GM21576 (cell line): ENCODE measurements at regions not wholly inside any gene's neighbourhood (a gene's known extent, or its start where the extent isn't known, plus 50 kb on each side); places are given as distances from the start of the nearest gene placed in this dataset.

ENCODE experiments used
- ATAC-seq: cut with Tn5 transposase; IDR thresholded peaks from one replicate; pipeline ENCODE4 v1.9.1; 2021; ENCODE audit warnings: mild to moderate bottlenecking, moderate library complexity; ENCODE audit not compliant: unreplicated experiment

DNA sequence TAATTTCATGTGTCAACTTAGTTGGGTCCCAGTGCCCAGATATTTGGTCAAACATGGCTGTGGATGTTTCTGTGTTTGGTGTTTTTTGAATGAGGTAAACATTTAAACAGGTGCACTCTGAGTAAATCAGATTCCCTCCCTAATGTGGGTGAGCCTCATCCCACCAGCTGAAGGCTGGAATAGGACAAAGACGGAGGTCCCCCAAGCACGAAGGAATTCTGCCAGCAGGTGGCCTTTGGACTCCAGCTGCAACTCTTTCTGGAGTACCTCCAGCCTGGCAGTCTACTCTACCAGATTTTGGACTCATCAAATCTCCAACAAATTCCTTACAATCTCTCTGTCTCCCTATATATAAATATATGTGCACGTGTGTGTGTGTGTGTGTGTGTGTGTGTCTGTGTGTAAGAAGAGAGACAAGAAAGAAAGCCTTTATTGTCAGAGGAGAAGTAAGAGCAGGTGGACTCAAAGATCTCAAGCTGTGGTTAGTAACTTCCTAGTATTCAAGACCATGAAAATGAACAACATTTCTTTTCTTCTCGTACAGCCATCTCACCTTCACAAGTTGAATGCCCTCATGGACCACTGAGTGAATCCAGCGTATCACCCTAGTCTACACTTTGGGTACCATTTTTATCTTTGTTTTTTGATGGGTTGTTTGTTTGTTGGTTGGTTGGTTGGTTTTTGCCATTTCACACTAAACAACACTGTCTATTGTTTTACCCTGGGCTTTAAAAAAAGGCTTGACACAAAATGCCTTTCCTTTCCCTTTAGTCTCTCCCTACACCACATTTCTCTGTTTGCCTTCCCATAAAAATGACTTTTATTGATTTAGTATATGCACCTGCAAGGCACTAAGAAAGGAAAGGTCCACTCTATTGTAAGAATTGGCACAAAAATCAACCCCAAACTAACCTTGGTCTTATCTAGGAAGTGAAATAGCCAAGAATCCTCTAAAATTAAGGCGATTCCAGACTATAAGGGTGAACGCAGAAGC, 118.7 kb downstream of the TENT4A start:
- no peak for ATAC-seq

DNA sequence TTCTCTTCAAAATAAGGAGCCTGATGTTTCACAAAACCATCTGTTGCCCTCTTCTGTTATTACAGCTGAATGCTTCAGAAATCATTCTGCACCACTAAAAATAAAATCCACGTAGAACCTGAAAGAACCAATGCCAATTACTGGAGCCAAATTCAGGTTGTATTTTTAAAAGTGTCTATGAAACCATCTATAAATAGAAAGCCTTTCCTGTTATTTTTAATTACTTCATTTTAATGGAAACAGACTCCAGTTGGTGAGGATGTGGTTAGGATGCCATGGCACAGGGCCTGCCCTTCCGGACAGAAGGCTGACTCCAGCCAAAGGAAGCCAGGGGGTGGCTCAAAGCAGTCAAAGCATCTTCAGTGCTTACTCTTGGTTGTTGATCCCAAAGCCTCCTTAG, 119.8 kb downstream of the TENT4A start:
- ATAC-seq, result no peak

DNA sequence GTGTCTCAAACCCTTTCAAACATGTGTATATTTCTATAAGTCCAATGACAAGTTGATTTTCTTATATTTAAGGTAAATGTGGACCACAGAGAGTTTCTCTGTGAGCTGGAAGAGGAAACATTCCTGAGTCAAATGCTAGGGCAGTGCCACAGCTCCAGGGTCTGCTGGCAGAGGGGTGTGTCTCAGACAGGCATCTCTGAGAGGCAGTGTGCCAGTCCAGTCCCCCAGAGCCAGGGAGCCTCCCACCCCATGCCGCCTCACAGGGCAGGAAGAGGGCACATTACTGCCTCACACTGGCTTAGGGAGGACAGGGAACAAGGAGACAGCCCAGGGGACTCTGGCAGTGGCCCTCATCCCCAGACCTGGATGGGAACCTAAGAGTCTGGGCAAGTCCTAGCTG, 120.2 kb downstream of the TENT4A start:
- no peak for ATAC-seq

DNA sequence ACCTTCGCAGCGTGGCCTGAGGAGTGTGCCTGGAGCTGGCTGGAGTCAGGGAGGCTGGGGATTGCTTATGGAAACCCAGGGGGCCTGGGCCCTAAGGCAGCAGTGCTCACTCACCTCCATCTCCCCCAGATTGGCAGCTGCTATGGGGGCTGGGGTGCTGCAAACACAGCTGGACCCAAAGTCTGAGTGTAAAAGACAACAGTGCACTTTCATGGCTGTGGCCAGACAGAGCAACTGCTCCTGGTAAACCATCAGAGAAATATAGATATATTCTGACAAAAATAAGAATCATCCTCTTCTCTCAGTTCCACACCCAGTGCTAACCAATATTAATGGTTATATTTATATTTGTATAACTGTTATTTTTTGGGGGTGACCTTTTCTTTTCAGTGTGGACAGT, 123.9 kb downstream of the TENT4A start:
- no peak for ATAC-seq

DNA sequence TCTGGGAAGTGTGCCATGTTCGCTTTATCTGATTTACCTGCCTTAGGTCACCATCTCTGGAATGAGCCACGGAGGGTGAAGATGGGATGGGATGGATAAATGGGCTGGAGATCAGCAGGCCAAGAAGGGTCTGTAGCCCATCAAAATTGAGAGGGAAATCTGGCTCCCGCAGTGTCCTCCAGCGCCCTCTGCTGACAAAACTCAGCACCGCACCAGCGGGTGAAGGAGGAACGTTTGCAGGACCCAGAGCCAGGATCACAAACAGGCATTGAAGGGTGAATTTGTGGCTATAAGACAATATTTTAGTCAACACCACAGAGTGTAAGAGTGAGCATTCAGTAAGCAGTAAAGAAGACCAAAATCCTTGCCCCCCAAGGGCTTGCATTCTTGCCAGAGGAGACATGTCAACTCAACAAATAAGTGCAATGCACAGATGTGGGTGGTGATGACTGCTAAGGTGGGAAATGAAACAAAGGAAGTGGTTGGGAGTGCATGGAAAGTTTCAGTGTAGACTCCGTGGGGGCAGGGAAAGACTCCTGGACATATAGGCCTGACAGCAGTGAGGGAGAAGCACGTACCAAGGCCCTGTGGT, 124.4 kb downstream of the TENT4A start:
- no peak for ATAC-seq

DNA sequence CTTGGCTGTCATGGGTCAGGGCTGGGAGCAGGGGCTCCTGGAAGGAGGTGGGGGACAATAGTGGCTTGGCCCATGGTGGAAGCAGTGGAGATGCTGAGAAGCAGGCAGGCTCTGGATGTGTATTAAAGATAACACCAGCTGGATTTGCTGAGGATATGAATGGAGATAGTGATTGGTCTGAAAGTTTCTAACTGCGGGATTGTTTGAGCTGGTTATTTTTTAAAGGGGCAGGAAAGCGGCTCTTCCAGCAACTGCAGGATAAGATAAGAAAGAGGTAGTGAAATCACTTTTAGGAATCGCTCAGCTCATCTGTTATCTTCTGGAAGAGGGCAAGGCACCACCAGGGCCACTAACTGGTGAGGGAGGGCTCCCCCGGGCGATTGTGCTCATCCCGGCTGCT, 125.5 kb downstream of the TENT4A start:
- no peak for ATAC-seq

DNA sequence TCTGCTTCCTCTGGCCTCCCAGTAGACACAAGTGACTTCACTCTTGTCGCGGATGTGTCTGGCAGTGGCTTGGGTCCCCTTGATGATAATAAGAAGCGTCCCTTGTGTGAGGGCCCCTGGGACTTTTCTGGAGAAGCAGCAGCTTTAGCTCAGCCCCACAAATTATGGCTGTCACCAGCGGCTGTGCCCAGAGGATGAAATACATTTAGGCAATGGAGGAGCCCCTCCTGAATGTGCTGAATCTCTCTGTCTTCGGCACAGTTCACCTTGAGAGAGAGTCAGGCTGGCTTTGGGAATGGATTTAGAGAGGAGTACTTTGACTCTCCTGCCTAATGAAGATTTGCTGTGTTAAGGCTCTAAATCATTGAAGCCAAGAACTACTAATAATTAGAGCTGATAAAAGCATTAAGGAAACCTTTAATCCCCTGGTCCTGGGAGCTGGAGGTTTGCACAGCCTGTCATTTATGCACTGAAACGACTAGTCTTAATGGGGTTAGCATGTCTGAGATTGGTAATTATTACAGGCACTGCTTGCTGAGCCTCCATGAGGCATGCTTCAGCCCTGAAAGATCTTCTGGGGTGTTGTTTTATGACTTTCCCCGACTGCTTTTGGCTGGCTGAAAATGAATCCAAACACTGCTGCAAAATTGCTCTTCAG, 127.0 kb downstream of the TENT4A start:
- no peak for ATAC-seq

DNA sequence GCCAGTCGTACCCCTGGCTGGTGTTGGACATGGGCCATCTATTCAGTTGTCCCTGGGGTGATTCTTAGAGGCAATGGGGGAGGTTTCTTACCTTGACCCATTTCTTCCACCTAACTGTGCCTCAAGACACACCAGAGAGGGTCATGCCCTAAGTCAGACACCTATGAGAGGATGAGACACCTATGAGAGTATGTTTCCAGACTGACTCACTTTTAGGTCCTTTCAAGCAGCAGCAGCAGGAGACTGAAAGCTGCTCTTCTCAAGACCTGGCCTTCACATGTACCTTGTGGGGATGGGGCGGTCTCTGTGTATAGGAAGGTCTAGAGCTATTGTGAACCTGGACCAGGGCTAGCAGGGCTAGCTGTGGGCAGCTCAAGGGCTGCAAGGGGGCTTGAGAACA, 130.1 kb downstream of the TENT4A start:
- ATAC-seq, result no peak

DNA sequence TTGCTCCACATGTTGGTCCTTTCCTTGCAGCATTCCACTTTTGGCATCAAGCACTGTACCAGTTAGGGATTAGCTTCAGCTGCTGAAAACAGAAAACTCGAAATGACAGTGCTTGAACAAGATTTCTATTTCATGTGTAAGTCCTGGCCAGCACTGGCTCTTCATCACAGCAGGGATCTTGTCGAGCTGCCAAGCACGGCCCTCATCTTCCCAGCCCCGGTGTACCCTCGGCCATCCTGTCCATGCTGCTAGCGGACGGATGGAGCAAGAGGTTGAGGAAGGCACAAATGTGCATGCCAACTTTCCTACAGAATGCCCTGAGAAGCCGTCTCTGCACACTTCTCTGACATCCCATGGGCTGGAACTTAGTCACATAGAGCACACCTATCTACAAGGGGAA, 130.6 kb downstream of the TENT4A start:
- ATAC-seq, result no peak

DNA sequence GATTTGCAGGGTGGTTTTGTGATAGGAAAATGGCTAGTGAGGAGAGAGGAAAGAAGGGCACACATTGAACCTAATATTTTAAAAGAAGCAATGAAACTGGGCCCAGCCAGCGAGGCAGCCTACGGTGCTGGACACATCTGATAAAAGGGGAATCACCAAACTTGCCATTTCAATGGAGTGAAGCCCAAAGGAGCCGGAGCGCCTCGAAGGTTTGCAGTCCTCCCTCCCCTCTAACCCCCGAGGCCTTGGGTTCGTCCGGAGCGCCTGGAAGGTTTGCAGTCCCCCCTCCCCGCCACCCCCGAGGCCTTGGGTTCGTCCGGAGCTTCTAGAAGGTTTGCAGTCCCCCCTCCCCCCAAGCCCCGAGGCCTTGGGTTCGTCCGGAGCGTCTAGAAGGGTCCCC, 132.6 kb downstream of the TENT4A start:
- ATAC-seq, result no peak

DNA sequence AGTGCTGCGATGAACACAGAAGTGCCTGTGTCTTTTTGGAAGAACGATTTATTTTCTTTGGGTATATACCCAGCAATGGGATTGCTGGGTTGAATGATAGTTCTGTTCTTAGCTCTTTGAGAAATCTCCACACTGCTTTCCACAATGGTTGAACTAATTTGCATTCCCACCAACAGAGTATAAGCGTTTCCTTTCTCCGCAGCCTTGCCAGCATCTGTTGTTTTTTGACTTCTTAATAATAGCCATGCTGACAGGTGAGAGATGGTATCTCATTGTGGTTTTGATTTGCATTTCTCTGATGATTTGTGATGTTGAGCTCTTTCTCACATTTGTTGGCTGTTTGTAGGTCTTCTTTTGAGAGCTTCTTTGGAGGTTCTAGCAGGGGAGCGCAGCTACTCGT, 134.6 kb downstream of the TENT4A start:
- no peak for ATAC-seq

DNA sequence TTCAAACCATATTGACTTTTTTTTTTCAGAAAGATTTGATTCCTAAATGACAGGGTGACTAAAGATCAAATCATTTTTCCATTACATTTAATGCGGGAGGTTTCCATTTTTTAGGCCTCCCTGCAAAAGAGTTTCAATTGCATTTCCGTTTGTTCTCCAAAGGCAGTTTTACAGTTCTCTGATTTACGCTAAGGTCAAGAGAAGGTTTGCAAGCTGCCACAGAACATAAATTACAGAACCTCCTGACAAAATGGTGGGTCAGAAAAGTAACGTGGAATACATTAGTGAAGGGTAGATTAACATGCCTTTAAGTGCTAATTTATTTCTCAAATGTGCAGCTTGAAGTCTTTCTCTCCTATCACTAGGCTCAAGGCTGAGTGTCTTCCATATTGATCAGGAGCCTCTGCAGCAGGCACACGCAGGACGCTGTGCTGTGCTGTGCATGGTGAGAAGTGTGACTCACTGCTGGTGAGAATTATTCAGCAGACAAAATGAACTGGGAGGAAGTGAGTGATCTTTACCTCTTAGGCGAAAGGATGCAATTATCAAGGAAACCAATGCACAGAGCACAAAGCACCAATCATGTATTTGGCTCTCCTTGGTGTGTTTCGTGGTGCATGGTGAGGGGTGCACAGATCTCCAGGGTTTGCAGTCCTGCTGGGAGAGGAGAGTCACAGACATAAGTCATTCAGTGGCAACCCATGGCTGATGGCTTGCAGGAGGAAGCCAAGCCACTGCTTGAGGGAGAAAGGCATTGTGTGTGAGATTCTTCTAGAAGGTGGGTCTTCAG, 136.3 kb downstream of the TENT4A start:
- no peak for ATAC-seq

DNA sequence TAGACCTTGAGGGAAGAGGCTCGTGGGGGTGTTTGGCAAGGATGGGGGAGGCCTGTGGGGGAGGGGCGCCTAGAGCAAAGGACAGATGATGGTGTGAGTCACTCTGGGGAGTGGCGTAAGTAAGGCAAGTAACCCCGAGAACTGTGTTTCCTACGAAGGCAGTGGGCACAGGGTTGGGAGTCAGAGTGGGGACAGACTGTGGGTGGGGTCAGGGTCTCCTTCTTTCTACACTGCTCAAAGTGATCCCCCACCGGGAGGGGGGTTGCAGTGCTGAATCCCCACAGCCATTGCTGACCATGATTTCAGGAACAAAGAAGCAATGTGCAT, 136.8 kb downstream of the TENT4A start:
- no peak for ATAC-seq

DNA sequence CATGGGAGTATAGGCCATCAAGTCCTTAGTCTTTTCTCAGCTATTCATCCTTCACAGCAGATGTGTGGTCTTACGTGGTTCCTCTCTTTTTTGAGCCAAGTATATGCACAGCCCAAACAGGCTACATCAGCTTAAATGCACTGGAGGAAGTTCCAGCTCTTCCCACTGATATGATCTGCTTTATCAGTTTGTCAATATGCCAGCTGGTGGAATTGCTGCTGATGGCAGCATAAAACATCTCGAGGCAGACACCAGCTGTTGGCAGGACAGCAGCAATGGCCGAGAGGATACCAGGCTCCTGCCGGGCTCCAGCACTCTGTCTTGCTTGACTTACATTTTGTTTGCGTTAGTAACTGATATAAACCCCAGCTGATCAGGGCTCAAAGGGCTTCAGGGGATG, 143.4 kb downstream of the TENT4A start:
- ATAC-seq, result no peak

DNA sequence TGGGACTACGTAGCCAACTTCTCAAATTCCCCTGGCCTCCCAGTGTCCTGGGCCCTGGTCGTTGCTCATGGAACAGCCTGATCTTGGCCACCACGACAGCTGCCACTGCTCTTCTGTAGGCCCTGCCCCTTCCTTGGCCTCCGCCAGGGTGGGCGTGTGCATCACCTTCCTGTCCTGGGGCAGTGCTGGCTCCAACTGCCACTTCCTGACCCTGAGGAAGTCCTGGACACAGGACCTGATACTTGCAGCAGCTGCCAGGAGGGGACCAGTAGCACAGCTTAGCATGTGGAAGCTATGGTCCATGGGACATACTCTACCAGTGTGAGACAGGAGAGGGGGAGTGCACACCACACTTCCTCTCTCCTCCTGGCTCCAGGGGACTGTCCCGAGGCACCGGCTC, 145.2 kb downstream of the TENT4A start:
- no peak for ATAC-seq

DNA sequence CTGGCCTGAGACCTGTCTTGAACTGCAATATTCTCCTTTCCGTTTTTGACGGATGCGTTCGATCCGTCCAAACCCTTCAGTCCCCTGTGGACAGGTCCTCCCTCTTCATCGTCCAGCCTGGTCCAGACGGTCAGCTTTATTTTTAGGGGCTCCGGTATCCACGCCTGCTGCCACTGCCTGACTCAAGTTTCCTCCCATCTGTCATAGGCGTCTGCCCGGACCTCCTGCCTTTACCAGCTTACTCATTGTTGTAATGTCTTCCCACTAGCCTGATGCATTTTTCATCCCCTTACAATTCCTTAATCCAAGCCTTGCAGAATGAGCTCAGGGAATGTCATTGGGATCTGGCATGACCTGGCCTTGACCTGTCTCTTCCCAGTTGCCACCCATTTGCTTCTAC, 145.8 kb downstream of the TENT4A start:
- no peak for ATAC-seq

DNA sequence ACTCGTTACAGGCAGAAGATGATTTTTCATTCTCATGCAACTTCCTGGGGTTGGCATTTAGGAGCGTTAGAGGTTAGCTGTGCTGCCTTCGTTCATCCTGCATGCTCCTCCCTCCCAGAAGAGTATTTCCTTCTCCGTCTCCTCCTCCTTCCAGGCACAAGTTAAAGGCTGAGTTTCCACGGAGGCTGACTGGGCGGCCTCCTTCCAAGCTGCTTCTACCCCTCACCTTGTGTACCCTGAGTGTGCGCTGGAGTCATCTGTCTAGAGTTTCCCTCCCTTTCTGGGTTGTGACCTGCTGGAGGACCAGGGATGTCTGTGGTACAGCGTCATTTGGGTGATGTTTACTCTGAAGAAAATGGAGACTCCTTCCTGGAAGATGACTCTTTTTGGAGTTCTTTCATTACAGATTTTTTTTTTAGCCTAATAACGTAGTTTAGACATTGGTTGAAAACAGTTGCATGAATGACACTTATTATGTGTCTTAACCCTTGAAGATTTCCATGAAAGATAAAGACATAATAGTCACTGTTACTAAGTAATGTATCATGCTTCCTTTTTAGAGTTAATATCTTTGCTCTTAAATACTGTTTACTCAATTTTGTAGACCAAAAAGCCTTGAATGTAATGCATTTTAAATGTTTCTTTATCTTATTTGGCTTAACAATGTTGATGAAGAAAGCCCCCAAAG, 146.9 kb downstream of the TENT4A start:
- ATAC-seq, result no peak

DNA sequence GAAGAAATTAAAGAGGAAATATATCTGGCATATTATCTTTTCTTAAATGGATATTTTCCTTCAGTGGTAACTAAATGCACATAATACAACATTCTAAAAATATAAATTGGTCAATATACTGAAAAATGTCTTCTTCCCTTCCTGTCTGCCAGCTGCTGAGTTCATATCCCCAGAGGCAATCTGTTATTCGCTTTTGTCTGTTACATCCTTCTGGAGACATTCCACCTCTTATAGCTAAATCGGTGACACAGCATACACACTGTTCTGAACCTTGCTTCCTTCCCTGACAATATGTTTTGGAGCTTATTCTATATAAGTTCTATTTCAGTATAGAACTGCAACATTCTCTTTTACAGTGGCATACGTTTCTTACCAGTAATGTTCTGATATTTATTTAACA, 147.8 kb downstream of the TENT4A start:
- ATAC-seq, result no peak

DNA sequence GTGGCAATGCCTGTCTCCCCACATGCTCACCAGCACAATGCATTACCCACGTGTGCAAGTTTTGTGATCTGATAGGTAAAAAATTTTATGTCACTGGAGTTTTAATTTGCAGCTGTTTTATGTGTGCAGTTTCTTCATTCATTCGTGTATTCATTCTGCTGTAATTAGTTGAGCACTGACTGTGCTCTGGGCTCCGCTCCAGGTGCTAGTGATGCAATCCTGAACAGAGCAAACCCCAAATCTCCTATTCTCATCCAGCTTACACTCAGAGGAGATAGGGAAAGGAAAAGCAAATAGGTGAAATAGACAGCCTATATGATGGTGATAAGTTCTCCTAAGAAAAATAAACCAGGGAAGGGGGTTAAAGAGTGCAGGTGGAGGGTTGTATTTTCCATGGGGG, 148.4 kb downstream of the TENT4A start:
- no peak for ATAC-seq

DNA sequence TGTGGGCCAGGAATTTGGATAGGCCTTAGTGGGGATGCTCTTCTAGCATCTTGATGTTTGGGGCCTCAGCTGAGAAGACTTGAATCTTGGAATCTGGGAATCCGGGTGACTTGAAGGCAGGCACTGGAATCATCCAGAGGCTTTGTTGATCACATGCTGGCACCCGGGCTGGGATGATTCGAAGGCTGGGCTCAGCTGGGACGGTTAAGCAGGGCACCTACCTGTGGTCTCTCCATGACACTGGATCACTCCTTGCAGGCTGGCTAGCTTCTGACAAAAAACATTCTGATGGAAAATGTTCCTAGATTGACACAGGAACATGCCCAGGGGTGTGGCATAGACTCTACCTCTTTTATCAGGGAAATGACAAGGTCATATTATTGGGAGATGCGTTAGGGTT, 149.1 kb downstream of the TENT4A start:
- no peak for ATAC-seq

DNA sequence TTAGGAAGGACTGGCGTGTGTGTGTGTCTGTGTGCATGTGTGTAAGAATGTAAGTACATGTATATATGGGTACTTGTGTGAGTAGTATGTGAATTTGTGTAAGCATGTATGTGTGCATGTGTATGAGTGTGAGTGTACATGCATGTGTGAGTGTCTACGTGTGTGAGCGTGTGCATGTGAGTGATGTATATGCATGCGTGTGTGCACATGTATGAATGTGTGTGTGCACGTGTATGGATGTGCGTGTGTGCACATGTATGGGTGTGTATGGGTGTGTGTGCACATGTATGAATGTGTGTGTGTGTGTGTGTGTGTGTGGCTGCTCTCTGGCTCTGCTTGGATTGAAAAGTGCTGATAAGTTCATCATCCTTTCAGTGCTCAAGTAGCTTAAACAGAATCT, 154.5 kb downstream of the TENT4A start:
- no peak for ATAC-seq
